Chondrocyte (in vitro differentiated cells): ENCODE measurements at regions not wholly inside any gene's neighbourhood (a gene's known extent, or its start where the extent isn't known, plus 50 kb on each side); places are given as distances from the start of the nearest gene placed in this dataset.

ENCODE experiments used
- DNase-seq: peaks from one replicate; pipeline ENCODE4 v3.0.0; 2021; ENCODE audit warnings: mixed read lengths, low spot score
- H3K27ac Mint-ChIP-seq: one replicate; pipeline ENCODE4 v1.8.0; 2021; ENCODE audit warnings: mild to moderate bottlenecking, moderate library complexity, mixed read lengths; ENCODE audit not compliant: unreplicated experiment
- H3K27me3 Mint-ChIP-seq: 2 replicates; pipeline ENCODE4 v1.8.0; 2021; ENCODE audit warnings: low read depth, mixed read lengths
- H3K36me3 Mint-ChIP-seq: 2 replicates; pipeline ENCODE4 v1.8.0; 2021; ENCODE audit warnings: low read depth, mixed read lengths
- H3K4me1 Mint-ChIP-seq: 2 replicates; pipeline ENCODE4 v1.8.0; 2021; ENCODE audit warnings: low read depth, mild to moderate bottlenecking, mixed read lengths
- H3K4me3 Mint-ChIP-seq: one replicate; pipeline ENCODE4 v1.8.0; 2021; ENCODE audit warnings: mild to moderate bottlenecking, moderate library complexity, mixed read lengths; ENCODE audit not compliant: unreplicated experiment
- H3K9me3 Mint-ChIP-seq: 2 replicates; pipeline ENCODE4 v1.8.0; 2021; ENCODE audit warnings: low read depth, mixed read lengths
- CTCF ChIP-seq: fragments of 200-600 bp; sonication (generic); IDR thresholded peaks from 2 replicates; pipeline ENCODE4 v1.5.0; 2021; ENCODE audit warnings: antibody characterized with exemption, mild to moderate bottlenecking, moderate library complexity

- TF ChIP-seq CTCF: no peak
- no peaks in the 10 kb centered on the region for H3K36me3 Mint-ChIP-seq
- no peak overlapping the region for H3K27ac Mint-ChIP-seq
- no peak overlapping the region for H3K4me3 Mint-ChIP-seq
- H3K9me3 Mint-ChIP-seq: no peaks in the 10 kb centered on the region
- no peak for DNase-seq
- peaks cover 13% of the 10 kb centered on the region for H3K27me3 Mint-ChIP-seq
- no peaks in the 10 kb centered on the region for H3K4me1 Mint-ChIP-seq
Observed at GRCh38 chr17:51507444-51507843, 247.1 kb downstream of the UTP18 start.

- Mint-ChIP-seq H3K27me3 (peaks cover 13% of the 10 kb centered on the region), H3K4me1 (no peaks in the 10 kb centered on the region), H3K9me3 (no peaks in the 10 kb centered on the region), H3K36me3 (no peaks in the 10 kb centered on the region), H3K27ac (no peak overlapping the region), H3K4me3 (no peak overlapping the region)
- DNase-seq: no peak
- TF ChIP-seq CTCF: no peak
Observed at GRCh38 chr17:51508048-51508447, 247.7 kb downstream of the UTP18 start.

GRCh38 chr17:51510940-51511339 is 250.6 kb downstream of the UTP18 start:
- H3K4me1 Mint-ChIP-seq: no peaks in the 10 kb centered on the region
- no peak overlapping the region for H3K4me3 Mint-ChIP-seq
- peaks cover 5% of the 10 kb centered on the region for H3K9me3 Mint-ChIP-seq
- H3K27ac Mint-ChIP-seq: no peak overlapping the region
- no peak for DNase-seq
- TF ChIP-seq CTCF: no peak
- H3K27me3 Mint-ChIP-seq: peaks cover 7% of the 10 kb centered on the region
- H3K36me3 Mint-ChIP-seq: no peaks in the 10 kb centered on the region

- peaks cover 7% of the 10 kb centered on the region for H3K27me3 Mint-ChIP-seq
- no peak overlapping the region for H3K4me3 Mint-ChIP-seq
- no peak for TF ChIP-seq CTCF
- H3K27ac Mint-ChIP-seq: no peak overlapping the region
- peaks cover 8% of the 10 kb centered on the region for H3K9me3 Mint-ChIP-seq
- H3K36me3 Mint-ChIP-seq: no peaks in the 10 kb centered on the region
- DNase-seq: no peak
- no peaks in the 10 kb centered on the region for H3K4me1 Mint-ChIP-seq
Observed at GRCh38 chr17:51512220-51512907, 252.0 kb downstream of the UTP18 start.

- no peak for DNase-seq
- peaks cover 3% of the 10 kb centered on the region for H3K27me3 Mint-ChIP-seq
- no peaks in the 10 kb centered on the region for H3K4me1 Mint-ChIP-seq
- H3K9me3 Mint-ChIP-seq: peaks cover 8% of the 10 kb centered on the region
- H3K36me3 Mint-ChIP-seq: no peaks in the 10 kb centered on the region
- H3K27ac Mint-ChIP-seq: no peak overlapping the region
- no peak overlapping the region for H3K4me3 Mint-ChIP-seq
- no peak for TF ChIP-seq CTCF
Observed at GRCh38 chr17:51516924-51517323, 256.6 kb downstream of the UTP18 start.
